HG03039 (cell line): ENCODE measurements at regions not wholly inside any gene's neighbourhood (a gene's known extent, or its start where the extent isn't known, plus 50 kb on each side); places are given as distances from the start of the nearest gene placed in this dataset.
"Not testable (repeated sequence)": the region's sequence is repeated elsewhere in the genome, so short reads cannot be mapped to it uniquely, and the experiment has no call there.

ENCODE experiments used
- ATAC-seq: cut with Tn5 transposase; IDR thresholded peaks from one replicate; pipeline ENCODE4 v1.9.1; 2021; ENCODE audit warnings: mild to moderate bottlenecking, moderate library complexity; ENCODE audit not compliant: unreplicated experiment

DNA sequence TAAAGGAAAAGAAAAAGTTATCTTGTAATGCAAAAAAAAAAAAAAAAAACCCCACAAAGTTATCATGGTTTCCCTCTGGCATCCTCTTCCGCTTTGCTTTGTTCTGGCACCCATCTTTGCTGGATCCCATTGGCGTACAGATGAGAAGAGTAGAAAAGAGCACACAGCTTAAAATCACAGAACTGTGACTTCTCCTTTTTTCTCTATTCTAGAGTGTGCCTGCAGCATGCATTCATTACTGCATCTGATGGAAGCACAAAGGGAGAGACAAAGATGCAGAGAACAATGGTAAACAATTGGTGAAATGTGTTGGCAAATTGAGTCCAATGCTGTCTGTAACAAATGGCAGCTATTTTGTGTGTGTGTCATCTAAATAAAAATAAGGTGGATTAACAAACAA lies 440.8 kb upstream of the PIK3R1 start:
- no peak for ATAC-seq

- no peak for ATAC-seq
Measured at GRCh38 chr5:67774267-67774552, 441.3 kb upstream of the PIK3R1 start.

- no peak for ATAC-seq
Measured at GRCh38 chr5:67773411-67774266, 441.9 kb upstream of the PIK3R1 start.

- ATAC-seq = no peak
Measured at GRCh38 chr5:67771791-67772190, 443.8 kb upstream of the PIK3R1 start.

GRCh38 chr5:67771221-67771620 lies 444.3 kb upstream of the PIK3R1 start:
- ATAC-seq = no peak

DNA sequence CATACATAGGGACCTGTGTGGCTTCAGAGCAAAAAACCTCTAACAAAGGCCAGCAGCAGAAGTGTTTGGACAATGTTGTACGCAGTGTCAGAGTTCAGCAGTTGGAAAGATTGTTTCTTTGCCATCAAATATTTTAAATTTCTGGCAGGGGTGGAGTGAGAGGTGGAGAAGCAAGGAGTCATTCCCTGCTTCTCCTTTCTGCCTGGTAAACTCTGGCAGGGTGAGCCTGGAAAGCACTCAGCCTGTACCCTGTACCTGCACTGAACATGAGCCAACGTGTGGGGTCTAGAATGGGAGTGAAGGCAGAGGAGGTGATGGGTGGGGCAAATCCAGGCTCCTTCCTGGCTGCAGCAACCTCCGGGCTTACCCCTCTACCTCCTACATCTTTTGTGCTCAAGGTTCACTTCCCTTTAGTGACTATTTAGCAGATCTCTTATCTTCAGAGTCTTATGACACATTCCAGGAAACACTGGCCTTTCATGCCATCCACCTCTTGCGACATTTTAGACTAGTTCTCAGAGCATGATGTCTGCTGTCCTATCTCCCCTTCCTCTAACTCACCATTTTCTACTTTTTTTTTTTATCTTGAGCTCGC lies 445.0 kb upstream of the PIK3R1 start:
- ATAC-seq = no peak

DNA sequence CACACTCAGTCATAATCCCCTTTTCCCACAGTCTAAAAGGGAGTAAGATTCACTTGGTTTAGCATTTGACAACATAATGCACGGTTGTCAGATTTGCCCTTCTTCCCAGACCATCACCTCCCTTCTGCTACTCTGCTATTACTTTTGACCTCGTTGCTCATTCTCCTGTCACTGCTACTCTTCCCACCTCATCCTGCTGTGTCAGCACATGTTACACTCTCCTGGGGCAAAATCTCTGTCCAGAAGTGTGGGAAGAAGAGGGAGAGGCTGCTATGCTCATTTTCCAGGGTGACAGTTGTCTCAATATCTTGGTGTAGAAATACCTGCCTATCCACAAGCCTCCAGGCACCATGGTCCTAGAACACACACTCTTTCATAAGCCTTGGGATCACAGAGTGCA lies 449.9 kb upstream of the PIK3R1 start:
- no peak for ATAC-seq

- ATAC-seq = not testable (repeated sequence)
Measured at GRCh38 chr5:67757771-67758170, 457.8 kb upstream of the PIK3R1 start.

- no peak for ATAC-seq
Measured at GRCh38 chr5:67752357-67752708, 463.2 kb upstream of the PIK3R1 start.

- ATAC-seq = no peak
Measured at GRCh38 chr5:67748165-67748690, 467.3 kb upstream of the PIK3R1 start.

- ATAC-seq = no peak
Measured at GRCh38 chr5:67747096-67747495, 468.5 kb upstream of the PIK3R1 start.

GRCh38 chr5:67746608-67747007 lies 468.9 kb upstream of the PIK3R1 start:
- not testable (repeated sequence) for ATAC-seq

GRCh38 chr5:67746103-67746502 lies 469.5 kb upstream of the PIK3R1 start:
- ATAC-seq = no peak

DNA sequence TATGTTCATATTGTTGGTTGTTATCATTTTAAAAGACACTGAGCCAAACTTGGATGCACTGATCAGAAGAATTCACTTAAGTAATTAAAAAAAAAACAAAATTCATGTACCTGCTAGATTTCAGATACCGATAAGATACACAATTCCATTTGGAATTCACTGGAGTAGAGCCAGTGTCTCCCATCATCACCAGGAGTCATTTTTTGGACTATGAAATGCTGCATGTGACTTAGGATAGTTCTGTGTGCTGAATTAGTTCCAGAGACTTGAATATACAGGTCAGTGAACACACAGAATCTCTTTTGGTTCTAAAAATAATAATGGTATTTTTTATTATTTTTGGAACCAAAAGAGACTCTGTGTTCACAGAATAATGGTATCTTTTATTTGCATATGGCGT lies 482.6 kb upstream of the PIK3R1 start:
- ATAC-seq = no peak

DNA sequence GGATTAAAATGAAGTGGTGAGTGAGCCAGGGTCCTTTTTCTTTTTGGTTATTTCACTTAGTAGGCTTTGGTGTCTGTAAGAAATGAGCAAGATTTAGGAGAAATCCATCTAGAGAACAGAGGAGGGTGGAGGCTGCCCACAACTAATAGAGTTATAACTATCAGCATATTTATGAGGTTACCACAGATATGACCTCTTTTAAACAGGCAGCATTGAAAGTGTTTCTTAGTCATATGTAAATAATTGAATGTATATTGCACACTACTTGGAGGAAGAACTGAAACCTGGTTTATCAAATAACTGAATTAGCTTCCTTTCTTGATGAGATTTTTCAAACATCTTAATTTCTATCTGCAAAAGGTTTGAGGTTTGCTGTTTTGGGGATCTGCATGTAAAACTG lies 483.1 kb upstream of the PIK3R1 start:
- no peak for ATAC-seq

GRCh38 chr5:67731886-67732285 lies 483.7 kb upstream of the PIK3R1 start:
- no peak for ATAC-seq

DNA sequence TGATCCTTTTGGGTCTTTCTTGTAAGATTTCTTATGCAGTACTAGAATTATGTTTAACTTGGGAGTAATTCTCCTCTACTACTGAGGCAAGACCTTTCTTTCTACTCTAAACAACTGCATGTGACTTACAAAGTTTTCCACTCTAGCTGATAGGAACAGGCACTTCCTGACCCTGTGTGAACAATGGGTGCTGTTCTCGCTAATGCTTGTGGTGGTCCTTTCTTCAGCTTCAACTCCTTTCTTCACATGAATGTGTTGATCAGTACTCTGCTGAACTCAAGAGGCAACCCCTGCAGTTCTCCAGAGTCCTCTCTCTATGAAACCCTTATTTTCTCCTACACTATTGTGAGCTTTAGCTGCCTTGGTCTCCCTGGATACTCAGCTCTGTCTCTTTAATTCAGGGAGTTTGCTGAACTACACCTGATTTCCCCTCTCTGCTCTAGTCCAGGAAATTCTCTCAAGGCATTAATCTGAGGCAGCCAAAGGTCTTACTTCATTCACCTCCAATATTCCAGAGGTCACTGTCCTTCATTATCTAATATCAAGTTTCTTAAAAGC lies 484.6 kb upstream of the PIK3R1 start:
- no peak for ATAC-seq

DNA sequence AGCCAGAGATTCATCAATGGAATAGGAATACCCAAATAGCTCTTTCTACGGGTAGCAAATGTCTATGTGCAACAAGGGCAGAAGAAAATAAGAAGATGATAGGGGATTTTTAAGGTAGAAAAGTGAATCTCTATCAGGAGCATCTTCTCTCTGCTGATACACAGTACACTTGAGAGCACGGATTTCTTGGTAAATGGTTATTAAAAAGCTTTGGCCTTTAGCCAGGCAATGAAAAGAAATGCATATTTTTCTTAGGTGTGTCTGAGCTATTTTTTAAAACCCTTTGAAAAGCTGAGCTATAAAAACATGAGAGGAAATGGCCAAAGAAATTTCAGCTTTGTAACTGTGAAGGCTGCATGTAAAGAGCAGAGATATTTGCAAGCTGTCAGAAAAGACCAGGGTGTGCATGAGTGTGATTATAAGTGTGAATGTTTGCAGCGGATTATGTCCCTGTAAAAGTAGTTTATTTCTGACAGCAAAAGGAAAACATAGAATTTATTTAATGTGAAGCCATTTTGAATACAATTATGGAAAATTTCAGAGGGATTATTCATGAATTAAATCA lies 487.1 kb upstream of the PIK3R1 start:
- ATAC-seq = no peak

DNA sequence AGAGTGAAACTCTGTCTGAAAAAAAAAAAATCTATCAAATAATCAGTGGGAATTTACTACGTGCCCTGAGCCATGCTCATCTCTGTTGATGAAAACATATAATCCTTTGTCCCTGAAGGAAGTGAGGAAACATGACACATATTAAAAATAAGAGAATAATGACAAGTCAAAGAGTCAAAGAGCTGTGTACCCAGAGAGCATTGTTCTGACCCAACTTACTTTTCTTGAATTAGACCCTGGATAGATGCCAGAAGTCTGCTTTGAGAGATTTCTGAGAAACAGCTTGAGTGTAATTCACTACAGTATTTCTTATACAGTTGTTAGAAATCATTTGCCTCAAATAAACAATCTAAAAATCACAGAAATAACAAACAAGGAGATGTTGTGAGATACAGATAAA lies 490.0 kb upstream of the PIK3R1 start:
- ATAC-seq = no peak

DNA sequence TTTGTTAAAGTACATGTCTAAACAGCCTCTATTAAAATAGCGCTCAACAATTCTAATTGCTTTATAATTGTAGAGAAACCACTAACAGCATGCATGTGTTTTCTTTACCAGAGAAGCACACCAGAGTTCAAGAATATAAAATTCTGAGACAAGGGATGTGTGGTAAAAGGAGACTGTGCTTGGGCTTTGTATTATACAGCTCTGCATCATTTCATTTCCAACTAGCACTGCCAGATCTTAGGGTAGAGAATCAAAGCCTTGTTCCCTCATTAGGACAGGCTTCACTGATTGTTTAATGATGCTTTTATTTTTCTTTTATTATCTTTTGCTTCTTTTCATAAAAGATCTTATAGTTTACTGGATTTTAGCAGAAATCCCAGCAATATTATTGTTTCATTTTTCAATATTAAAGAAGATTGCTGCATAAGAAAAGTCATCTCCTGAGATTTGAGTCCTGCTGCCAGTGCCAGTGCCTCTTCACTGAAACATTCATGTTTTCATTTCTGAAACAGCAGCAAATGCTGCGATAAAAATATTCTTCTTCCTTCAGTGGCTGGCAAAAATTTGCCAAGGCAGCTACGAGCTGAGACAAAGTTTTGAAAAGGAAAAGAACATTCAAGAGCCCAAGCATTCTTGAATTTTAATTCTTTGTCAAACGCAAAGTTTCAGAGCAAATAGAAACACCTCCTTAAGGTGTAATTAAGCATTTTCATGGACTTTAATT lies 491.0 kb upstream of the PIK3R1 start:
- no peak for ATAC-seq

DNA sequence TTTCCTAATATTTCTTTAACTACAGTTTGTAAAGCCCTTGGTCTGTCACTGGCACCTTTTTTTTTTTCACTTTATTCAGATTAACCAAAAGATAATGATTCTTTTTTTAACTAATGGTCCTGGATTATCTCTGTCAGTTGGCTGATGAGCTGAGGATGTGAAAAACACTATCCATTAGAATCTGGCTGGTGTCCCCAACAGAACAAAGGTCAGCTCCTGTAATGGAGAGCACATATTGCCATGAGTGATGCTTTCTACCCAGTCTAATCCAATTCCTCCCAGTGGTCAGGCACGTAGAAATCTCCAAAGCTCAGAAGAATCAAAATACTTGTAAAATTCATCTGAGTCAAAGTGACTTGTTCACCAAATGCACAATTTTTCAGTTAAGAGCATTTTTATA lies 491.7 kb upstream of the PIK3R1 start:
- no peak for ATAC-seq
